ENCODE measurements at regions not wholly inside any gene's neighbourhood (a gene's known extent, or its start where the extent isn't known, plus 50 kb on each side); places are given as distances from the start of the nearest gene placed in this dataset.

DNA sequence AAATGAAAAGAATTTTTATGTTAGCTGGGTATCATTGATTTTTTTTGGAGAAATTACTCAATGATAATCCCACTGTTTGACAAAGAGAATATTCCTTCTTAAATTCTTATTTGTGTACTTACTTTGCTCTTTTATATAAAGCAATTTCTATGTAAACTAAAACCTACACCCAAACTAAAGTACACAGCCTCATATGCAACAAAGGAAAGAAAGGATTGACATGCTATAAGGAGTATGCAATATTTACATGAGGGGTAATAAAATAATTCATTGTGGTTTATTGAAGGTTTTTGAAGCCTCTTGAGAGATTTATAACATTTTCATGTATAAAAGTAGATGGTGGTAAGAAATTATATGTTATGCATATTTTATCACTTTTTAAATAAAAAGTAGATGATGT lies 368.5 kb downstream of the CDH7 start:
- no peak for TF ChIP-seq POLR2A (IDR thresholded peaks at IDR 0.05)
- TF ChIP-seq CTCF (IDR thresholded peaks at IDR 0.05), result no peak
